Cerebellar nuclear complex (tissue), 1 donor: ENCODE measurements at regions not wholly inside any gene's neighbourhood (a gene's known extent, or its start where the extent isn't known, plus 50 kb on each side); places are given as distances from the start of the nearest gene placed in this dataset.
A peak's percentile ranks its signal among the peaks of the same experiment; 100 is the strongest.

ENCODE experiments used
- DNase-seq, 2 experiments: peaks; one replicate each; lab custom pipeline; 2025; lab: John Stamatoyannopoulos, UW

GRCh38 chr2:185147361-185147760 lies 549.0 kb downstream of the ZNF804A start:
- DNase-seq = no peak

DNA sequence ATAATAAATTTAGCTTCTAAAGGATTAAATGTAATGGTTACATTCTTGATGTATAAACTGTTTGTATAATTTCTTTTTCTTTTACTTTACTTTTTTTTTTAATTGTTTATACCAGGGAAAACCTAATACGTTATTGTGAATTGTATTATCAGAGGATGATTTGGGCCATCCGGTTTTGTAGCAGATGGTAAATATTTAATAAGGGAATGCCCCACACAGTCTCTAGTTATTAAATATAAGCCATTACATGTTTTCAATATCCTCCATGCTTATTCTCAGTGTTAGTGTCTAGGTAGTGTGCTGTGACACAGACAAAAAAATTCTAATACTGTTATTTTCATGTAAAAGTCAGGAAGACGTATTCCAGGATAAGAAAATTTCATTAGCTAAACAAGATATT lies 553.9 kb downstream of the ZNF804A start:
- DNase-seq = no peak

DNA sequence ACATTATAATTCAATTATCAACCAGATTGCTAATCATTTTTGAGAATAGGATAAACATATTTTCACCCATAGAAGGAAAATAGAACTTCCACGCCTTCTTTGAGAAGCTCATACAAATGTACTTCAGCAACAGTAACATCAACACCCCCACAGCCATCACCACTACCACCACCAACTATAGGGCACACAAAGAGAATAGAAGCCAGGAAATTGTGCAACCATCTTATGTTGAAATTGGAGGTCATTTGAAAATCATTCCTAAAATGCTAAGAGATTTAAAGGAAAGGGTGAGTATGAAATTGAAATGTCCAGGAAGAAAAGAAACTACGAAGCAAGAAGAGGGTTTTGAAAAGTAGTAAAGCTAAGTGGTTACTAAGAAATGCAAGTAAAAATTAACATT lies 563.4 kb downstream of the ZNF804A start:
- no peak for DNase-seq

- DNase-seq = no peak
Measured at GRCh38 chr2:185174353-185174752, 564.3 kb upstream of the FSIP2 start.

DNA sequence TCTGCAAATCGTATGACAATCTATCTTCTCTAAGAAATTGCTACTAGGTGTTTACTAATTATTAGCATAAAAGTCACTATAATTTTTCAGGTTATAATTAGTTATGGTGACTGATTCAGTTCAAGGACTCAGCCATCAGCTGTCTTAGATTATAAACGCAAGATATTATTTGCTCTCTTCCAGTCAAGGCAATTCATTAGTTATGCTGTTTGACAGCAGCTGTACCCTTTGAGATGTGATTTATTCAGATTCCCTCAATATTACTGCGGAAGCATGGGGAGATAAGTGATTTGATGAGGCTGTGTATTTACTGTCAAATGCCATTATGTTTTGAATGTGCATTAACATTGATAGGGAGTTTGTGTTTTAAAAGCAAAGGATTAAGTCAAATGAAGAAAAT lies 558.9 kb upstream of the FSIP2 start:
- DNase-seq = no peak

DNA sequence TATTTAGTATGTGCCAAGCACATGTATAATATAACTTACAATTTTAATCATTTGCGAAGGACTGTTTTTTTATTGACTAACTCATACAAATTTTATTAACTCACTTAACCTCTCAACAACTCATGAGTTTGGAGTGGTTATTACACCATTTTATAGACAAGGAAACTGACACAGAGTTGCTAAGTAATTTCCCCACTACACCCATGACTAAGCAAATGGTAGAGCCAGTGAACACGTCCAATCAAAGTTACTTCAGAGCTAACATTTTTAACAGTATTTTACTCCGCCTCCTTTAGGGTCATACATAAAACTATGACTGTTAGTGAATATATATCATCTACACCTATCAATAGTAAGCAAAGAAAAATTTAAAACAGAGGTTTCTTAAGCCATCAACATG lies 556.7 kb upstream of the FSIP2 start:
- no peak for DNase-seq

DNA sequence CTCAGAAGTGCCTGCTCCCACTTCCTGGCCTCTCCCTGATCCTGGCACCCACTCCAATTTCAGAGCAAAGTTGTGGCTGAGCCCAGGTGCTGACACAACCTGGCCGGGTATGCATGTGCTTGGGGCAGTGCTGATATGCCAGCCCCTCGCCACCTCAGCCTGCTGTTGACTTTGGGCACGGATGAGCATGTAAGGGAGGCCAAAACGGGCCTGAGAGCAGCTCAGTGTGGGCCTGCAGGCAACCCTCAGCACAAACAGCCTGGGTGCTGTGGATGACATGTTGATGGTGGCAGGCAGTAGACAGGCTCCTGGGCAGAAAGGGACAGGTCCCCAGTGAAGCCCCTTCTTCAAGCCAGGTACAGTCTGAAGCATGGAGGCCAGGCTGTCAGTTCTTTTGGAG lies 553.6 kb upstream of the FSIP2 start:
- no peak for DNase-seq

GRCh38 chr2:185187421-185187820 lies 551.2 kb upstream of the FSIP2 start:
- no peak for DNase-seq

DNA sequence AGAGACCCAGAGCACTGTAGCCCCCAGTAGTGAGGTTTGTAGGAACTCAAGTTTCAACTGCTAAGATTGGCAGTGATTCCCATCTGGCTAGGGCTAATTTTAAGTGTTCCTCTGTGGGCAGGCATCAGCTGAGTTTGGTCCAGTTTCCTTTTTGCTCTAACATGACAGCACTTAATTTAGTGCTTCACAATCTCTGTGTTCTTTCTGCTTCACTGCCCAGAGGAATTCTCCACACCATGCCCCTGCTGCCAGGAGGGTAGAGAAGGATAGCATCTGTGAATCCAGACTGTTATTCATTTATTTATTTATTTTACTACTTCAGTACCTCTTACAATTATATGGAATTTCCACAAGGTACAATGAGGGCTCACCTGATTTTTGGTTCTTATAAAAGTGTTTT lies 549.9 kb upstream of the FSIP2 start:
- DNase-seq = peak; percentile 80 to 81

- no peak for DNase-seq
Measured at GRCh38 chr2:185201063-185201462, 537.5 kb upstream of the FSIP2 start.

- DNase-seq = peak; percentile 32 to 80
Measured at GRCh38 chr2:185202381-185202780, 536.2 kb upstream of the FSIP2 start.

DNA sequence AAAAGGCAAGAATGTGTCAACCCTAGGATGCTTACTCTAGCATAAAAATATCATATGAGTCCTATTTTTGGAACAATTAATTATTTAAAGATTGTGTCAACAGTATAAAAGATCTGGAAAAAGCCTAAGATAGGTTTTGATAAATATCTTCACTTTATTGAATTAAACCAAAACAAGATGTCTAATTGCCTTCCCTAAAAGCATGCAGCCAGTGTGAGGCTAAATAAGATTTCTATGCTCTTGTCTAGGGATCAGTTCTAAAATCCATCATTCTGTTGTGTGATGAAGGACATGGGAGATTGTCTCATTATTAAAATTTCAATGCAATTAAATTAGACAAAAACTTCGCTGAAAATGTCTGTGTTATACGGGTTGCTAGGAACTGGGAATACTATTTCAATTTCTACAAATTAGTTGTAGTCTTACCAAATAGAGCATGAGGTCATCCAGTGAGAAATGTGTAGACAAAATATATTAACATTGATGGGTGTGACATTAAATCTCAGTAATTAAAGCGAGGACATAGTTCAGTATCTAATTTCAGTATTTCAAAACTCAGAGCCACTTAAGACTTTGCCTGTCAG lies 535.6 kb upstream of the FSIP2 start:
- no peak for DNase-seq

DNA sequence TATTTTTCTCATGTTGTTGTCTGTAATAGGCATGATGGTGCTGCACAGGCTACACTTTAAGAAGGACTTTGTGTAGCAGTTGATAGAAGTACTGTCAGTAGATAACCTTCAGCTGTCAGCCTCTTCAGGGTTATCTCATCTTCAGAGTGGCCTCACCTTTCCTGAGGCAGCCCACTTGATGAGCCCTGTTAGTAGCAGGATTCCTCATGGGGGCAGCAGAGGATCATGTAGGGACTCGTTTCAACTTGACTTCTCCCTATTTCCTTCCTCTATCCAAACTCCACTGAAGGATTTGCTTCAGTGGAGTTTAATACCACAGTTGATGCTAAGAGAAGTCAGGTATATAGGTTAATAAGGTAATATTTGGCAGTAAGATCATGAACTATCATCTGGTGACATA lies 530.3 kb upstream of the FSIP2 start:
- DNase-seq = no peak

- no peak for DNase-seq
Measured at GRCh38 chr2:185215497-185215896, 523.1 kb upstream of the FSIP2 start.

GRCh38 chr2:185219981-185220380 lies 518.6 kb upstream of the FSIP2 start:
- DNase-seq = peak; percentile 74 to 90

- DNase-seq = no peak
Measured at GRCh38 chr2:185222311-185222710, 516.3 kb upstream of the FSIP2 start.

DNA sequence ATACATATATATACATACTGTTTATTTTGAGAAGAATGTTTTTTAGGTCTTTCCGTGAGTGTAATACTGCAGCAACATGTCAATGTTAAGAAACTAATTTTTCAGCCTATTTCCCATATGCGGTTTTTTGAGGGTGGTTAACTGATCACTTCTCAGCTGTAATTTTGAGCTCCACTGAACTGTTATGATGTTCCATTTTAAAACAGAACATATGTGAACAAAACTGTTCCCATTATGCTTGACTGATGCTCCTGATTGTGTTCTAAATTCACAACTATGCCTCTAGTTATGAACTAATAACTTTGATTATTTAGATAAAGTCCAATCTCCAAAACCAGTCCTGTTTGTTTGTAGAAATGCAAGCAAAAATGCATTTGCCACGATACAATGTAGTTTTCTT lies 511.2 kb upstream of the FSIP2 start:
- no peak for DNase-seq

- no peak for DNase-seq
Measured at GRCh38 chr2:185239491-185239890, 499.1 kb upstream of the FSIP2 start.

DNA sequence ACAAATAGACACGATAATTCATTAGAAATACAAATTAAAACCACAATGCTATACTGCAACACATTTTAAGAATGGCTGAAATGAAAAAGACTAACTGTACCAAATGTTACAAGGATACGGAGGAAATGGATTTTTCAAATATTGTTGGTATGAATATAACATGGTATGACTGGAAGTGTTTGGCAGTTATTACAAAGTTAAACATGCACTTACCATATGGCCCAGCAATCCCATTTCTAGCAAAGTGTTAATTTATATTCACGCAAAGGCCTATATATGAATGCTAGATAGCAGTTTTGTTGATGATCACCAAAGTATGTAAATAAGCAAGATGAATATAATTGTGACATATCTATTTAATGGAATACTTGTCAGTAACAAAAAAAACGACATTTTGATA lies 497.8 kb upstream of the FSIP2 start:
- DNase-seq = no peak

DNA sequence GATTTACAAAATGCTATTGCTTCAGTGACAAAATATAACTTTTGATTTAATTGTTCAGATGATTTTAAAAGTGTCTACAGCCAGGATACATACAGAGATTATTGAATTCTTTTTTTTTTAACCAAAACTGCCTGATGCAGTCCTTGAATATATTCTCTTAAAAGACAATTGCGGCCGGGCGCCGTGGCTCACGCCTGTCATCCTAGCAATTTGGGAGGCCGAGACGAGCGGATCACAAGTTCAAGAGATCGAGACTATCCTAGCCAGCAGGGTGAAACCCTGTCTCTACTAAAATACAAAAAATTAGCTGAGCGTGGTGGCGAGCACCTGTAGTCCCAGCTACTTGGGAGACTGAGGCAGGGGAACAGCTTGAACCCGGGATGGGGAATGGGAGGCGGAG lies 497.0 kb upstream of the FSIP2 start:
- no peak for DNase-seq

GRCh38 chr2:185242462-185242861 lies 496.1 kb upstream of the FSIP2 start:
- DNase-seq = no peak

- no peak for DNase-seq
Measured at GRCh38 chr2:185245216-185245615, 493.4 kb upstream of the FSIP2 start.

DNA sequence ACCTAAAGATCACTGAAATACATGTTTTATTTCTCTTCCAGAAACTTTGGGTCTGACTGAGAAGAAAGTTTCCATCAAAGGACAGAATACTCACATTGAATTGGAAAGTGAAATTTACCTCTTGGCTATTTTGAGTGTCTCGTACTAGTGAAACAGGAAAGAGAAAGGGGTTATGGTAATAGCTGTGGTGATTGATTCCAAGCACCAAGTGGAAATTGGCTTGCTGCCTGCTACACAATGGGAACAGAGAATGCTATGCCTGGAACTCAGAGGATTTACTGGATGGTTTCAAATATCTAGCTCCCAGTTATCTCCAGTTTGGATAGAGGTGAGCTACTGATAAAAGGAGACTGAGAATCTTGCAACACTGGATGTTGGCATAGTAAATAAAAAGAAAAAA lies 492.8 kb upstream of the FSIP2 start:
- DNase-seq = no peak

- DNase-seq = no peak
Measured at GRCh38 chr2:185246717-185247116, 491.9 kb upstream of the FSIP2 start.

- DNase-seq = no peak
Measured at GRCh38 chr2:185255566-185255965, 483.0 kb upstream of the FSIP2 start.
